ENCODE measurements at regions not wholly inside any gene's neighbourhood (a gene's known extent, or its start where the extent isn't known, plus 50 kb on each side); places are given as distances from the start of the nearest gene placed in this dataset.

GRCh38 chr9:29198861-29199260 is 1625.6 kb upstream of the C9orf72 start:
- no peak for DNase-seq
- Mint-ChIP-seq H3K27ac (ENCODE audit: unreplicated experiment) (no peak overlapping the region), H3K36me3 (ENCODE audit: insufficient read depth, unreplicated experiment) (no peaks in the 10 kb centered on the region), H3K4me3 (ENCODE audit: unreplicated experiment) (no peak overlapping the region), H3K27me3 (ENCODE audit: insufficient read depth, unreplicated experiment) (no peaks in the 10 kb centered on the region), H3K4me1 (ENCODE audit: low read depth, unreplicated experiment) (peaks cover 8% of the 10 kb centered on the region), H3K9me3 (ENCODE audit: unreplicated experiment) (no peaks in the 10 kb centered on the region)
- Histone ChIP-seq H3K4me3 (ENCODE audit: low read depth, low read length) (no peak overlapping the region), H3K4me1 (peaks cover 12% of the 10 kb centered on the region), H3K27me3 (replicated peaks; ENCODE audit: control insufficient read depth, insufficient read depth, low read length) (no peaks in the 10 kb centered on the region), H3K36me3 (ENCODE audit: control insufficient read depth, insufficient read depth, low read length) (no peaks in the 10 kb centered on the region), H3K9me3 (no peaks in the 10 kb centered on the region; the same call in 1 of the 2 replicates)
- no TSS peak for BruUV-seq (replicated peaks)
- no peak for TF ChIP-seq CTCF (IDR thresholded peaks at IDR 0.05; ENCODE audit: insufficient read depth in 1 of 2, low read depth in 1 of 2, low read length in 1 of 2, severe bottlenecking in 1 of 2, unreplicated experiment in 1 of 2)
- intact Hi-C loops (cut with micrococcal nuclease; ENCODE audit: unreplicated experiment), result no loop called here
- ChIA-PET CTCF (no interaction called here), POLR2A (no interaction called here)

GRCh38 chr9:29199975-29200374 is 1626.7 kb upstream of the C9orf72 start:
- ChIA-PET POLR2A (no interaction called here), CTCF (no interaction called here)
- H3K36me3 ChIP-seq (ENCODE audit: control insufficient read depth, insufficient read depth, low read length), result no peaks in the 10 kb centered on the region
- Mint-ChIP-seq H3K36me3 (ENCODE audit: insufficient read depth, unreplicated experiment) (no peaks in the 10 kb centered on the region), H3K4me3 (ENCODE audit: unreplicated experiment) (no peak overlapping the region), H3K4me1 (ENCODE audit: low read depth, unreplicated experiment) (peaks cover 8% of the 10 kb centered on the region), H3K9me3 (ENCODE audit: unreplicated experiment) (no peaks in the 10 kb centered on the region), H3K27ac (ENCODE audit: unreplicated experiment) (no peak overlapping the region), H3K27me3 (ENCODE audit: insufficient read depth, unreplicated experiment) (no peaks in the 10 kb centered on the region)
- H3K4me3 ChIP-seq (ENCODE audit: low read depth, low read length), result no peak overlapping the region
- no peak for DNase-seq
- no peaks in the 10 kb centered on the region for H3K27me3 ChIP-seq (replicated peaks; ENCODE audit: control insufficient read depth, insufficient read depth, low read length)
- no peak for TF ChIP-seq CTCF (IDR thresholded peaks at IDR 0.05; ENCODE audit: insufficient read depth in 1 of 2, low read depth in 1 of 2, low read length in 1 of 2, severe bottlenecking in 1 of 2, unreplicated experiment in 1 of 2)
- no TSS peak for BruUV-seq (replicated peaks)
- H3K4me1 ChIP-seq, result peaks cover 7% of the 10 kb centered on the region; the same call in 1 of the 2 replicates
- intact Hi-C loops (cut with micrococcal nuclease; ENCODE audit: unreplicated experiment), result loop anchor here (10.0 kb wide), 2 partner anchors 285 to 425 kb away; no protein-coding TSS in a partner anchor
- no peaks in the 10 kb centered on the region; the same call in 1 of the 2 replicates for H3K9me3 ChIP-seq

- no peak overlapping the region for H3K4me3 ChIP-seq (ENCODE audit: low read depth, low read length)
- TF ChIP-seq CTCF (IDR thresholded peaks at IDR 0.05; ENCODE audit: insufficient read depth in 1 of 2, low read depth in 1 of 2, low read length in 1 of 2, severe bottlenecking in 1 of 2, unreplicated experiment in 1 of 2), result no peak
- ChIA-PET POLR2A (no interaction called here), CTCF (no interaction called here)
- intact Hi-C loops (cut with micrococcal nuclease; ENCODE audit: unreplicated experiment), result loop anchor here (10.0 kb wide), 2 partner anchors 286 to 426 kb away; no protein-coding TSS in a partner anchor
- H3K27me3 ChIP-seq (replicated peaks; ENCODE audit: control insufficient read depth, insufficient read depth, low read length), result no peaks in the 10 kb centered on the region
- H3K9me3 ChIP-seq, result no peaks in the 10 kb centered on the region; the same call in 1 of the 2 replicates
- no TSS peak for BruUV-seq (replicated peaks)
- no peaks in the 10 kb centered on the region for H3K36me3 ChIP-seq (ENCODE audit: control insufficient read depth, insufficient read depth, low read length)
- no peak overlapping the region for H3K27ac Mint-ChIP-seq (ENCODE audit: unreplicated experiment)
- peaks cover 8% of the 10 kb centered on the region for H3K4me1 Mint-ChIP-seq (ENCODE audit: low read depth, unreplicated experiment)
- no peaks in the 10 kb centered on the region for H3K9me3 Mint-ChIP-seq (ENCODE audit: unreplicated experiment)
- DNase-seq, result no peak
- H3K36me3 Mint-ChIP-seq (ENCODE audit: insufficient read depth, unreplicated experiment), result no peaks in the 10 kb centered on the region
- H3K4me3 Mint-ChIP-seq (ENCODE audit: unreplicated experiment), result no peak overlapping the region
- peaks cover 7% of the 10 kb centered on the region; the same call in 1 of the 2 replicates for H3K4me1 ChIP-seq
- no peaks in the 10 kb centered on the region for H3K27me3 Mint-ChIP-seq (ENCODE audit: insufficient read depth, unreplicated experiment)
Observed at GRCh38 chr9:29200650-29201049, 1627.4 kb upstream of the C9orf72 start.
